GM21367 (cell line): ENCODE measurements at regions not wholly inside any gene's neighbourhood (a gene's known extent, or its start where the extent isn't known, plus 50 kb on each side); places are given as distances from the start of the nearest gene placed in this dataset.
"Not testable (repeated sequence)": the region's sequence is repeated elsewhere in the genome, so short reads cannot be mapped to it uniquely, and the experiment has no call there.

Experiments used
- ATAC-seq: cut with Tn5 transposase; IDR thresholded peaks from one replicate; pipeline ENCODE4 v1.9.1; 2021; ENCODE audit not compliant: unreplicated experiment

DNA sequence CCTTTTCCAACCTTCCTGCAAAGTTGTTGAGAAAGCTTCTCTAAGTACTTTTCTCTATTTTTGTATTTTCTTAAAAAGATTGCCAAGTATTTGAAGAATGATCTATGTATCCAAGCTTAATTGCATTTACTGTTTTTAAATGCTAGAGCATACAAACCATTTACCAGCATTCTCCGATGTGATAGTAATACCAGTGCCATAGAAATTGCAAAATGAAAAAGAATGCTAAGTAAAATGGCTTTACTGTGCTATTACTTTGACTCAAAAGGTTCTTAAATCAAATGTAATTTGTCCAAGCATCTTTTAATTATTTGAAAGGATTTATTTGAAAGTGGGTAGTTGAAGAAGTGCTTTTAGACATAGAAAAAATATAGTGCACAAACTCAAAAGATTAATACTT, 1183.2 kb downstream of the RAPGEF2 start:
- ATAC-seq: no peak

DNA sequence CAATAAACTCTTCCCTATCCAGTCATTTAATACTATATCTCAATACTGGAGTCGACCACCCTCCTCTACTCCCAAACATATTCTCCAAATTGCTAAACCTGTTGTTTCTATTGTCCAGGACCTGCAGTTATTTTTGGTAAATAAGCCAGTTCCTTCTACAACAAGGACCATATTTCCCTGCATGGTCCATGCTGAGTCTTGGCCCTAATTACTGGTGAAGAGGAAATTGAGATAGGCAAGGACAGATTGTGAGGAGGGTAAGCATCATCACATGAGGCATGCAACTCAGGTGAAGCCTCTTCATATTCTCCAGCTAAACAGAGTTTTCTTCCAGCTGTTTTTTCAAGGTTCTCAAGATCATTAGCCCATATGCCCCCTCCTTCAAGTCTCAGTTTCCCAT, 1193.6 kb downstream of the RAPGEF2 start:
- ATAC-seq: no peak

DNA sequence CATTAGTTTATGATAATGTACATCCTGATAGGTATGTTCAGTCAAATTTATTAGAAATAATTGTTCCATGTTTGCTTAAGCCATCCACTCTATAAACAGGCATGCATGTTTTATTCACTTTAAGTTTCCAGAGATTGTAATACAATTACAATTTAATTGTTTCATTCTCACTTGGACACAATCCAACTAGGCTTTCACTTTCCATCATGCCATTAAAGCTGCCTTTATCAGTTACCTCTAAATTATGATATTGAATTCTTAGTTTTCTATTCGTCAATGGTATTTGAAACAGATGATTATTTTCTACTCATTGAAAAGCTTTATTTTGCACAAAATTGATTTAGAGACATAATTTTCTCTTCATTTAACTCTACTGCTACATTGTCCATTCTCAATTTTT, 1196.3 kb downstream of the RAPGEF2 start:
- ATAC-seq: no peak

DNA sequence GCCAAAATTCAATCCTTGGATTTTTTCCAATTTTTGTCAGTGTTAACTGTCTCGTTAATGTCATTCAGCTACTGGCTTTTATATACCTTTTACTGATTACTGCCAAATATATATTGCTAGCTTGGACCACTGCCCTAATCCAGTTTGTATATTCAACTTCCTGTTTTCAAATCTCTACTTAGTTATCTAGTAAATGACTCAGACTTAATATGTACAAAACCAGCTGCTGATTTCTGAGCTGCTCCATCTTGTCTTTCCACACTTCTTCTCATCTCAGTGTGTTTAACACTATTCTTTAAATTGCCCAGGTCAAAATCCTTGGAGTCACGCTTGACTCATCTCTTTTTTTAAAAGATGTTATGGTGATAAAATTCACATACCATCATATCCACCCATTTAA, 1196.7 kb downstream of the RAPGEF2 start:
- no peak for ATAC-seq

DNA sequence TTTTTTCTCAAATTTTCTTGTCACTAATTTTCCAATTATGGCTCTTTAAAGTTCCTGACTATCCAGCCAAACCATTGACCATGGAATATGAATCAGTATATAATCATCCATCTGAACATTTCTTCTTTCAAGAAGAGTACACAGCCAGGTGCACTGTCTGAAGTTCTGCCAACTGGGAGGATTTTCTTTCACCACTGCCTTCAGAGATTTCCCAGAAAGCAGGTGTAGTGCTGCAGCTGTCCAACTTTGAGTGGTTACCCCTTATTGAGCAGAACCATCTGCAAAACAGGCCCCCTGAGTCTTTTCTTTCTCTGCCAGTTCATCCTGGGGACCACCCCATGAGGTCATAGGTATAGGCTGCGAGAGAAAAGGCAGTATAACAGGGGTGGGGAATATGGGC, 1213.2 kb downstream of the RAPGEF2 start:
- no peak for ATAC-seq

DNA sequence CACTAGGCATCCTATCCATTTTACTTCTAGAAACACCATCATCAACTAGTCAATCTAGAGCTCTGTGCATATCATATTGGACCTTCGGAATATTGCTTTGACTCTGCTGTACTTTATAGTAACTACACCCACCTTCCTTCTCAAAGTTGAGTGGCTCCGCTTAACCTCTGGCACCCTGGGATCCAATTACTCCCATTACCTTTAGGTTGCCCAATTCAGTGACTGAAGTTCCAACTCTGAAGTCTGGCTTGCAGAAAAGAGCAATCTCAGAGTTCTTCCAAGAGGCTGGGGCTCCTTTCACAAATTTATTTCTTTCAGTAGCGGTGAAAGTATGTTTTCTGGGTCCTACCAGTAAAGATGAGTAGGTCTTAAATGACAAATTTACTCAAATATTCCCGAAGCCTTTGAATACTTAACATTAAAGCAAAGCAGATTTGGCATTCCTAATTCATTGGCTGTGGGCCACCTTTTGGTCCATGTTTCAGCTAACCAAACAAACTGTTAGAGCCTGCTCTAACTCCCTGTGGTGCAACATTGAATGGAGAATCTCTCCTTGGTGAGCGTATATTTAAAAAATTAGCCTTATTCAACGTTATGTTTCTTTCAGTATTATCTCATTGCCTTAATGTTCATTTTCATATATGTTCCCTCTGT, 1215.8 kb downstream of the RAPGEF2 start:
- ATAC-seq: no peak

DNA sequence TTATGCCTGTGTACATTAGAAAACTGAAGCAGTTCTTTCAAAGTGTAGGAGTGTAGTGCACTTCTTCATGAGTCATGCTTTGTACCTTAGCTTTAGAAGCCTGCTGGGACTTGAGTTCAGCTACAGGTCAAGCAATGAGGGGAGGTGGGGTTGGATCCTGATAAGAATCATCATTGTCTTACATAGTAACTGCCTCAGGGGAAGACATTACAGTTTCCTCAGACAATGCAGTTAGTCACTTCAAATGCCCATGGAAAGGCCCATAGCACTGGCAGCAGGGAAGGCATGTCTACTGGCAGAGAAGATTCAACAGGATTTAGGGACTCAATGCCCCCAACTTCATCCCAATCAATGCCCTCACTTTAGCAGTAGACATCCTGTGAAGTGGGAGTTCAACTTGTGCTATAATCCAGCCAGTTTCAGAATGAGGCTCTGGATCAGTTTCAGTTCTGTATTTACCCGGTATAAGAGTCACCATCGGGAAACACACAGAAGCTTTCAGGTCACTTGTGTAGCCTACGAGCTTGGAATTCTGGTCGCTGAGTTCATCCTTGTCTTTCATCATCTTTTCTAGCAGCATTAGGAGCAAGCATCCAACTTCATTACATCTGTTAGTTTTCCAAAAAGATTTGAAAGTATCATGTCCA, 1216.5 kb downstream of the RAPGEF2 start:
- no peak for ATAC-seq

DNA sequence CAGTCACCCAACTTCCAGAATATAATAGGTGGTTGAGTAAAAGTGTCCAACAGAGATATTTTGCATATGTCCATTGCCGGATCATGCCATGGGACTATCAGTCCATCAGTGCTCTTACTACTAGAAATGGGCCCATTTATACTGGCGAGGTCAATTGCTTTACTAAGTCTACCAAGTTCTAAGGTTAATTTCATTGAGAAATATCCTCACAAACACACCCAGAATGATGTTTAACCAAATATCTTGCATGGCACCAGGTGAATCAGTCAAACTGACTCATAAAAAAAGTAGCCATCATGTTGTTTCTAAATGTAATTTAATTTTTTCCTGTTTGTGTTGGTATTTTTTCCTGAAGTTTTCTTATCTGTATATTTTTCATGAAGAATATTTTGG, 1217.0 kb downstream of the RAPGEF2 start:
- ATAC-seq: no peak

DNA sequence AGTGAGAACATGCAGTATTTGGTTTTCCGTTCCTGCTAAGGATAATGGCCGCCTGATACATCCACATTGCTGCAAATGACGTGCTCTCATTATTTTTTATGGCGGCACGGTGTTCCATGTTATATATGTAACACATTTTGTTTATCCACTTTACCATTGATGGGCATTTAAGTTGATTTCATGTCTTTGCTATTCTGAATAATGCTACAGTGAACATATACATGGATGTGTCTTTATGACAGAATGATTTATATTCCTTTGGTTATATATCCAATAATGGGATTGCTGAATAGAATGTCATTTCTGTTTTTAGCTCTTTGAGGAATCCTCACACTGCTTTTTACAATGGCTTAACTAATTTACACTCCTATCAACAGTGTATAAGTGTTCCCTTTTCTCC, 1223.2 kb downstream of the RAPGEF2 start:
- ATAC-seq: no peak

DNA sequence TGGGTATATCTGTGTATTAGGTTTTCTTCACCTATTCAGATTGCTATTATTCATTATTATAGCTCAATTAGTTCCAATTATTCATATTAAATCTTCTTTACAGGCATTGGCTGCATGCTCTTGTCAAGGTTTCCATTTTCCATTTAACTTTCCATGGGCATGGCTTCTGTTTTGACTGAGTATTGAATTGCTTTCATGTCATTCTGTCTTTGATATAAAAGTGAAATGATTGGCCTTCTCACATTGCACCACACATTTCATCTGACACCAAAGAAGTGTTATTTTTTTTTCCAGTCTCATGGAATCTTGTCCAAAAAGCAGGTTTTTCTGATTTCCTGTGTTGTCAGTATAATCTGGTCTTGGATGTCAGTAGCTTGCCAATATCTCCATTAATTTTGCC, 1244.3 kb downstream of the RAPGEF2 start:
- no peak for ATAC-seq

DNA sequence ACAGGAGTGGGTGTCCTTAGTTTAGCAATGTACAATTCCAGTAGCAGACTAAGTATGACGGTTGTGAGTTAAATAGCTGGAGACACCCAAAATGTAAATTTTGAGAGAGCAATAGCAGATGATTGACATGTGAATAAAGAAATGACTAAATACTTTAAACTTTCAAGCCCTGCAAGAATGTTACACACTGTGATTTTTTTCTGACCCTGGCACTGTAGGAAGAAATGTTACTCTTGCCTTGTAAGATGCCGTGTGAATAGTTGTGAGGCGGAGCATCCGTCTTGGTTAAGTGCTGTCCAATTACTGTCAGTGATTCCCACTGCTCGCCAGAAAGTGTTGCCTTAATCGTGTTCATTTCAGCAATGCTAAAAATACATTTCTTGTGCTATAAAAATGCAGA, 1248.1 kb downstream of the RAPGEF2 start:
- no peak for ATAC-seq

DNA sequence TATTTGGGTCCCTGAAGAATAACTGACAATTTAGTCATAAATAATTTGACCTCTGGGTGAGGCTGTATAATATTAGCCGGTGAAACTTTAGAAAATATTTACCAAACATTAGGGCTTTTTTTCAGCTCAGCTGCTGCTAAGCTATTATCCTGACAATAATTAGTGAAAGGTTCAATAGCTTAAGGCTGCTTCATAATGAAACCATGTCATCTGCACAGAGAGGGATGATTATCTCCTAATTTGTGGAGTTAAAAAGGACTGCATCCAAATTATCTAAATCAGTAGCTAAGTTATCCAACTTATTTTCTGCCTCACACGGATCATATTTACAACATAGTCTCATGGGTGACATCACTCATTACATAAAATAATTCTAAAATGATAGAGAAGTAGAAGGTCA, 1249.8 kb downstream of the RAPGEF2 start:
- no peak for ATAC-seq

DNA sequence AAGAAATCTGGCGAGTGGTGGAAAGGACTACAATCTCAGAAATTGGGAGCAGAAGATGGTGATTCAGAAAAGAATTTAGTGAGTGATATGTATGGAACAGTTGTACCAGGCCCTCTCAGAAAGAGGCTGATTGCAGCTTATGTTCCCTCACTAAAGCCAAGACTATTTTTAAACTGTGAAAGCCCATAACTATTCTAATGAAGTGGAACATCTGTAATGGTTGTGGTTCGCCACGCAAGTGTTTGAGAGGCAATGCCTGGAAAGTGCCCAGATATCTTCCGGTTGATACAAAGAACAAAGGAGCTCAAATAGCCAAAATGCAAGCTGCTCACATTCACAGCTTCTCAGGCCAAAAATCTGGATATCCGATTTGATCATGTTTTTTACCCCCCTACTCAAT, 1250.7 kb downstream of the RAPGEF2 start:
- no peak for ATAC-seq

DNA sequence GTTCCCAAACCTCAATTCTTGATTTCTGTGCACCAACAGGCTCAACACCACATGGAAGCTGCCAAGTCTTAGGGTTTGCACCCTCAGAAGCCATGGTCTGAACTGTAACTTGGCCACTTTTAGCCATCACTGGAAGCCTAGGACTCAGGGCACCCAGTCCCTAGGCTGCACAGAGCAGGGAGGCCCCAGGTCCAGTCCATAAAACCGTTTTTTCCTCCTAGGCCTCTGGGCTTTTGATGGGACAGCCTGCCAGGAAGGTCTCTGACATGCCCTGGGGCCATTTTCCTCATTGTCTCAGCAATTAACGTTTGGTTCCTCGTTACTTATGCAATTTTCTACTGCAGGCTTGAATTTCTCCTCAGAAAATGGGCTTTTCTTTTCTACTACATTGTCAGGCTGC, 1259.6 kb downstream of the RAPGEF2 start:
- no peak for ATAC-seq

DNA sequence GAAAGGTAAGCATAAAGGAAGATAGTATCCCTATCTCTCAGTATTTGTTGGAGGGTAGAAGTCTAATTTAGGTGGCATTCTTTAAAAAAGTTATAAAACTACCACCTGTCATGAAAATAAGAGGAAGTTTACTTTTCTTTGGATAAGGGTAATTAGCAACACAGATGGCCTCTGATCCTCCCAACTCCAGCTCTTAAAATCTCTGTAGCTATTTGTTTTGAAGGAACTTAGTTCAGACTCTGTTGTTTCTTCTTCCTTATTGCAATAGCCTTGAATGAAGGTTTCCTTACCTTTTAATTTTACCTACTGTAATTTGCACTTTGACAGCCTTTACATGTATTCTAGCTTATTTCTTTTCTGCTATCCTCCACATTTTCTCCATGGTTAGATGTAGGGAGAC, 1261.3 kb downstream of the RAPGEF2 start:
- ATAC-seq: no peak

DNA sequence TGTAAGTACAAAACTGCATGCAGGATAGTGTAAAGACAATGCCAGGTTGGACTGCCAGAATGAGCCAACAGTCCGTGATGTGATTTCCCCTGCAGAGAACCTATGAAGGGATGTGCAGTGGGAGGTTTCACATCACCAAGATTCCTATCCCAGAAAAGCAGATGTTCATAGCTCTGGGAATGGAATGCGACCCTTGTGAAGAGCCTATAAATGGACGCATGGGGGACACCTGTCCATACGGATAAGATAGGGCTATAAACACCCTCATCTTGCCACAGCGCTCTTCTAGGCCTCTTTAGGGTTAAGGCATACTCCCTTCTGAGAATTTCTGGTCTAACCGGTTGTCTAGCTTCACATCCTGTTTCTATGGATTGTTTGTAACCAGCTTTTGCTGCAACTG, 1261.8 kb downstream of the RAPGEF2 start:
- not testable (repeated sequence) for ATAC-seq

DNA sequence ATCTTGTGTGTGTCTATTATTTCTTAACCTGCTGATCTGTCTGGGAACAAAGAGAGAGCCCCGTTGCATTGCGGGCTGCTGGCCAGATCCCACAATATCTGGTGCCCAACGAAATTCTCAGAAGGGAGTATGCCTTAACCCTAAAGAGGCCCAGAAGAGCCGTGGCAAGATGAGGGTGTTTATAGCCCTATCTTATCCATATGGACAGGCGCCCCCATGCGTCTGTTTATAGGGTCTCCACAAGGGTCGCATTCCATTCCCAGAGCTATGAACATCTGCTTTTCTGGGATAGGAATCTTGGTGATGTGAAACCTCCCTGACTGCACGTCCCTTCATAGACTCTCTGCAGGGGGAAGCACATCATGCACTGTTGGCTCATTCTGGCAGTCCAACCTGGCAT, 1262.5 kb downstream of the RAPGEF2 start:
- ATAC-seq: not testable (repeated sequence)

DNA sequence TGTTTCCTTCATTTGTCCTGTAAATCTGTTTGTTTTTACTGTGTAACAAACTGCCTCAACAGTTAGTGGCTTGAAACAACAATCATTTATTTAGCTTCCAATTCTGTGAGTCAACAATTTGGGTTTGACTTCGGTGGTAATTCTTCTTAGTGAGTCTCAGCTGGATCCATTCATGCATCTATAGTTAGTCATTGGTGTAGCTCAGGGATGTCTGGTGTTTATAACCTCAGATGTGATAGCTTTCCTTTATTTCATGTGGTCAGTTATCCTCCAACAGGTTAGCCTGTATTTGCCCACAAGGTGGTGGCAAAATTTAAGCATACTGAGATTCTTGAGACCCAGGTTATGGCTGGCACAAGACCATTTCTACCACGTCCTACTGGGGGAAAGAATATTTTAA, 1267.2 kb downstream of the RAPGEF2 start:
- ATAC-seq: no peak

DNA sequence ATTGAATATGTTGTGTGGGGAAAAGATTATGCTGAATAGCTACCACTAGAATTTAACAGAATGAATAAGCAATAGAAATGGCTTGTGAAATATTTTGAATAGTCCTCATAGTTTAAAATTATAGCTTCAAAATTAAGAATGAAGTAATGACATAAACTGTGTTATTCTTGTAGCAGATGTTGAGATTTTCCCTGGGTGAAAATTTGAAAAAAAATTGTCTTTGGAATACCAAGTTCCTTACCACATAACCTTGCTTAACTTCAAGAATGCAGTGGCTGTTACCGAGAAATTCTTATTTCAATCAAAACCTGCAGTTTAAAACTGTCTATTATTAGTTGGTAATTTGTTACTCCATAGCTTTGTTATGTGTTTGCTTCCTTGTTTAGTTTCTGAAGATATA, 1268.6 kb downstream of the RAPGEF2 start:
- no peak for ATAC-seq

DNA sequence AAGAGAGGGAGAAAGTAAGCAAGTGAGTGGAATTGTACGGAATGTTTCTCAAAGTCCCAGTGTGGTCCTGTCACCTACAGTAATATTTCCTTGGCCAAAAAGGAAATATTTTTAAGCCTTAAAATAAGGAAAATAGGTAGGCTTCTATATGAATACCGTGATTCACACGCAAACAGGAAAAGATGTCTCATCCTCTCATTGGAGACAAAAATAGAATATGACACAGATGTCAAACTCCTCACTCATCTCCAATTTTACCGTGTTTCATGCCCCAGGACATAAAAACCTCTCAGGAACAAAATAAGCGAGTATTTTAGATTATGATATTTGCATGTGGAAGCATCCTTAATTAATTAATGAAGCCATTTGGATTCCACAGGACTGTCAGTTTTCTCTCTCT, 1269.5 kb downstream of the RAPGEF2 start:
- no peak for ATAC-seq

DNA sequence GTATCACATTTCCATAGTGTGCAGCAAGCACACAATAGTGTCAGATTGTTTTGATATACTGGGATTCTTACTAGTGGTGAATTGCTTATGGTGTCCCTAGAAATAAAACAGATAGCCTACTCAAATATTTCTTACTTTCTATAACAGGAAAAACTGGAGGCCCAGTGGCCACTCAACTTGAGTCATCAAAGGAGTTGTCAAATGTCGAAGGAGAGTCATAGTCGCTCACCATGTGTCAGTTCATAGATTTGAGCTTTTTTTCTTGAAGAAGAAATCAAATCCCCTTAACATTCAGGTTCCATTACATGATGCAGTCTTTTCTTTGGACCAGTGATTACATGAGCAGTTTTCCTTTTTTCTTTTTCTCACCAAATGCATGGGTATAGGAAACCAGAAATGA, 1271.0 kb downstream of the RAPGEF2 start:
- no peak for ATAC-seq

DNA sequence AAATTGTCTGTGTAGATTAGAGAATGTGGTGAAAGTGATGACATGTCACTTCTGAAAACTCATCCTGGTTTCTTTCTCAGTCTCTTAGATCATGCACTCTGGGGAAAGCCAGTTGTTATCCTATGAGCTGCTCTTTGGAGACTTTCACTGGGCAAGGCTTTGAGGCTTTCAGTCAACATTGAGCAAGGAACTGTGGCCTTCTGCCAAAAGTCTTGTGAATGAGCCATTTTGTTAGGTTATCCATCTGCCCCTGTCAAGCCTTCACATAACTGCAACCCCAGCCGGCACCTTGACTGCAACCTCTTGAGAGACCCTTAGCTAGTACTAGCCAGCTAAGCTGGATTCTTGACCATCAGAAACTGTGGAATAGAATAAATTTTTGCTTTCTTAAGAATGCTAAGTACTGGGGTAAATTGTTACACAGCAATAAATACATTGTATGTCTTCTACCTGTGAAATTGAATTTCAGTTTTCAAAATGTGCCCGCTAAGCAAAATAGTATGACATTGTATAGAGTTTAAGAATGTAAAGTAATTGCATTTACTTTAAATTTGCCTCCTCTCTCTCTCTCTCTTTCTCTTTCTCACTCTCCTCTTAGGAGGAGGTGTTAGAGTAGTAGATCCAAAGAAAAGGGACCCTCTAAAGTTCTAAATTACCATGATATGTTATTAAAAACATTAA, 1273.0 kb downstream of the RAPGEF2 start:
- no peak for ATAC-seq

DNA sequence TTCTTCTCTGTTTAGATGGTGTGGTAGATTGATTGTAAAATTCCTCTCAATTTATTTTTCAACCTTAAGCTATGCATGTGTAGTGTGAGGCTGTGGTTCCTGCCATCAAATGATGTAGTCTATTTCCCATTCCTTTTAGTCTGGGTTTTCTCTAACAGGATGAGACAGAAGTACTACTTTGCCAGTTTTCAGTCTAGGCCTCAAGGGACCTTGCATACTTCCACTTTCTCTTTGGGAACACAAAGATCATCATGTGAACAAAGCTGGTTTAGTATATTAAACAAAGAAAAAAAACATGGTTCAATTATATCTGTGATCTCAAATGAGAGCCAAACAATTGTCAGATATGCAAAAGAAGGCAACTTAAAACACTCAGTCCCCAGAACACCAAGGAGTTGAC, 1284.0 kb downstream of the RAPGEF2 start:
- no peak for ATAC-seq
